Smooth muscle cell (in vitro differentiated cells): ENCODE measurements at regions not wholly inside any gene's neighbourhood (a gene's known extent, or its start where the extent isn't known, plus 50 kb on each side); places are given as distances from the start of the nearest gene placed in this dataset.
"Not testable (repeated sequence)": the region's sequence is repeated elsewhere in the genome, so short reads cannot be mapped to it uniquely, and the experiment has no call there.

Experiments used
- DNase-seq: peaks from one replicate; lab custom pipeline; 2025; ENCODE audit not compliant: unreplicated experiment; lab: John Stamatoyannopoulos, UW
- H2AFZ ChIP-seq: fragments of 200-600 bp; sonication (generic); 2 replicates; pipeline ENCODE4 v1.6.0; 2016; ENCODE audit warnings: antibody characterized with exemption, low read depth, mild to moderate bottlenecking
- H3F3A ChIP-seq: fragments of 200-600 bp; sonication (generic); 2 replicates; pipeline ENCODE4 v1.6.0; 2017; ENCODE audit warnings: antibody characterized with exemption, low read depth
- H3K27ac ChIP-seq: fragments of 200-600 bp; sonication (generic); 2 replicates; pipeline ENCODE4 v1.5.1; 2016; ENCODE audit warnings: low read depth, mild to moderate bottlenecking
- H3K27me3 ChIP-seq: fragments of 200-600 bp; sonication (generic); 2 replicates; pipeline ENCODE4 v1.6.1; 2016; ENCODE audit warnings: low read depth, mild to moderate bottlenecking
- H3K36me3 ChIP-seq: fragments of 200-600 bp; sonication (generic); 2 replicates; pipeline ENCODE4 v1.5.1; 2016; ENCODE audit warnings: low read depth
- H3K4me1 ChIP-seq: fragments of 200-600 bp; sonication (generic); 2 replicates; pipeline ENCODE4 v1.5.1; 2016; ENCODE audit warnings: low read depth
- H3K4me2 ChIP-seq: fragments of 200-600 bp; sonication (generic); 2 replicates; pipeline ENCODE4 v1.6.0; 2016; ENCODE audit warnings: mild to moderate bottlenecking
- H3K4me3 ChIP-seq: fragments of 200-600 bp; sonication (generic); 2 replicates; pipeline ENCODE4 v1.5.1; 2016; ENCODE audit warnings: mild to moderate bottlenecking
- H3K79me2 ChIP-seq: fragments of 200-600 bp; sonication (generic); 2 replicates; pipeline ENCODE4 v1.6.0; 2016; ENCODE audit warnings: low read depth, mild to moderate bottlenecking
- H3K9ac ChIP-seq: fragments of 200-600 bp; sonication (generic); 2 replicates; pipeline ENCODE4 v1.6.0; 2016; ENCODE audit warnings: low read depth
- H3K9me3 ChIP-seq: fragments of 200-600 bp; sonication (generic); replicated peaks from 2 replicates; pipeline ENCODE4 v1.5.1; 2016; ENCODE audit warnings: low read depth
- H4K20me1 ChIP-seq: fragments of 200-600 bp; sonication (generic); 2 replicates; pipeline ENCODE4 v1.6.0; 2016; ENCODE audit warnings: low read depth
- CTCF ChIP-seq: fragments of 200-600 bp; sonication (generic); IDR thresholded peaks from 2 replicates; pipeline ENCODE4 v1.5.1; 2017; ENCODE audit warnings: borderline replicate concordance, mild to moderate bottlenecking, antibody characterized with exemption; ENCODE audit not compliant: insufficient read depth, poor library complexity, severe bottlenecking
- WGBS: methylation state at CpG from one replicate; pipeline ENCODE4 v1.1.7; 2016; ENCODE audit warnings: low lambda C conversion rate; 5-methylcytosine and 5-hydroxymethylcytosine counted together

GRCh38 chr13:59279576-59279975, 884.2 kb downstream of the DIAPH3 start:
- Histone ChIP-seq H2AFZ (no peak overlapping the region), H3K27me3 (no peaks in the 10 kb centered on the region), H4K20me1 (no peaks in the 10 kb centered on the region), H3K9ac (no peak overlapping the region), H3K4me2 (no peak overlapping the region), H3K27ac (no peak overlapping the region), H3K79me2 (no peaks in the 10 kb centered on the region), H3K9me3 (no peaks in the 10 kb centered on the region), H3K4me3 (no peak overlapping the region), H3F3A (no peaks in the 10 kb centered on the region), H3K4me1 (no peaks in the 10 kb centered on the region), H3K36me3 (no peaks in the 10 kb centered on the region)
- 89% methylated on average over 3 of the region's 3 CpGs for WGBS
- DNase-seq, result no peak
- no peak for TF ChIP-seq CTCF

- Histone ChIP-seq H3K27me3 (no peaks in the 10 kb centered on the region), H3K4me1 (no peaks in the 10 kb centered on the region), H4K20me1 (no peaks in the 10 kb centered on the region), H3K79me2 (no peaks in the 10 kb centered on the region), H3K36me3 (no peaks in the 10 kb centered on the region), H3F3A (no peaks in the 10 kb centered on the region), H3K4me3 (no peak overlapping the region), H3K9ac (no peak overlapping the region), H3K27ac (no peak overlapping the region), H3K4me2 (no peak overlapping the region), H3K9me3 (no peaks in the 10 kb centered on the region), H2AFZ (no peak overlapping the region)
- TF ChIP-seq CTCF, result no peak
- 87% methylated on average over 2 of the region's 2 CpGs for WGBS
- no peak for DNase-seq
These were observed 883.4 kb downstream of the DIAPH3 start for GRCh38 chr13:59280297-59280696.

DNA sequence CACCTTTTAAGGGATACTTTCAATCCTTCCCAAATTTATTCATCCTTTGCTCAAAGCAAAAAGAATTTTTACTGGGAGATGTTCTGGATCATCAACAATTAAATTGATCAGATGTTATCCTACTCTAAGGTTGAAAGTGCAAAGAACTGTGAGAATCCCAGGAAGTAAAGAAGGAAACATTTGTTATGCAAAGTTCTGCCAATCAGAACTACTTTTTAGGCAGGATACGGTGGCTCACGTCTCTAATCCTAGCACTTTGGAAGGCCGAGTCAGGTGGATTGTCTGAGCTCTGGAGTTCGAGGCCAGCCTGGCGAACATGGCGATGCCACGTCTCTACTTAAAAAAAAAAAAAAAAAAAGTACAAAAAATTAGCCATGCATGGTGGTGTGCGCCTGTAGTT, 882.3 kb downstream of the DIAPH3 start:
- no peak overlapping the region for H3K4me2 ChIP-seq
- H3K9ac ChIP-seq, result no peak overlapping the region
- no peaks in the 10 kb centered on the region for H3K4me1 ChIP-seq
- no peak for DNase-seq
- no peaks in the 10 kb centered on the region for H3K27me3 ChIP-seq
- H3K27ac ChIP-seq, result no peak overlapping the region
- 83% methylated on average over 8 of the region's 8 CpGs for WGBS
- TF ChIP-seq CTCF, result no peak
- no peaks in the 10 kb centered on the region for H3K9me3 ChIP-seq
- no peaks in the 10 kb centered on the region for H3F3A ChIP-seq
- H3K4me3 ChIP-seq, result no peak overlapping the region
- no peaks in the 10 kb centered on the region for H3K36me3 ChIP-seq
- no peaks in the 10 kb centered on the region for H4K20me1 ChIP-seq
- no peak overlapping the region for H2AFZ ChIP-seq
- no peaks in the 10 kb centered on the region for H3K79me2 ChIP-seq

- not testable (repeated sequence) for H3K4me3 ChIP-seq, DNase-seq, H3K27ac ChIP-seq, H3K4me1 ChIP-seq, H3K79me2 ChIP-seq, H3K36me3 ChIP-seq, H3K27me3 ChIP-seq, H3K9ac ChIP-seq, H2AFZ ChIP-seq, H4K20me1 ChIP-seq, H3K4me2 ChIP-seq, H3F3A ChIP-seq, H3K9me3 ChIP-seq
- 89% methylated on average over 5 of the region's 5 CpGs for WGBS
These were observed 871.5 kb downstream of the DIAPH3 start for GRCh38 chr13:59292240-59292639.
